WTC11 (cell line): ENCODE measurements at regions not wholly inside any gene's neighbourhood (a gene's known extent, or its start where the extent isn't known, plus 50 kb on each side); places are given as distances from the start of the nearest gene placed in this dataset.

Experiments
- TEAD4 ChIP-seq: sonication (generic); formaldehyde crosslinking; IDR thresholded peaks from 2 replicates; pipeline ENCODE4 v1.8.0; 2022; ENCODE audit warnings: mild to moderate bottlenecking, missing genetic modification reagents
- ZNF138 ChIP-seq: sonication (generic); formaldehyde crosslinking; conservative IDR thresholded peaks from 2 replicates; pipeline ENCODE4 v1.8.1; 2022; ENCODE audit warnings: mild to moderate bottlenecking, moderate library complexity, missing genetic modification reagents
- ZNF671 ChIP-seq: fragments of 250-450 bp; sonication (Bioruptor Pico); IDR thresholded peaks from 2 replicates; pipeline ENCODE4 v1.8.0; 2021; ENCODE audit warnings: mild to moderate bottlenecking
- TF ChIP-seq, protein P1 (sequence below): fragments of 200-600 bp; IDR thresholded peaks from 2 replicates; pipeline ENCODE4 v1.8.0; 2022; ENCODE audit warnings: antibody characterized with exemption

DNA sequence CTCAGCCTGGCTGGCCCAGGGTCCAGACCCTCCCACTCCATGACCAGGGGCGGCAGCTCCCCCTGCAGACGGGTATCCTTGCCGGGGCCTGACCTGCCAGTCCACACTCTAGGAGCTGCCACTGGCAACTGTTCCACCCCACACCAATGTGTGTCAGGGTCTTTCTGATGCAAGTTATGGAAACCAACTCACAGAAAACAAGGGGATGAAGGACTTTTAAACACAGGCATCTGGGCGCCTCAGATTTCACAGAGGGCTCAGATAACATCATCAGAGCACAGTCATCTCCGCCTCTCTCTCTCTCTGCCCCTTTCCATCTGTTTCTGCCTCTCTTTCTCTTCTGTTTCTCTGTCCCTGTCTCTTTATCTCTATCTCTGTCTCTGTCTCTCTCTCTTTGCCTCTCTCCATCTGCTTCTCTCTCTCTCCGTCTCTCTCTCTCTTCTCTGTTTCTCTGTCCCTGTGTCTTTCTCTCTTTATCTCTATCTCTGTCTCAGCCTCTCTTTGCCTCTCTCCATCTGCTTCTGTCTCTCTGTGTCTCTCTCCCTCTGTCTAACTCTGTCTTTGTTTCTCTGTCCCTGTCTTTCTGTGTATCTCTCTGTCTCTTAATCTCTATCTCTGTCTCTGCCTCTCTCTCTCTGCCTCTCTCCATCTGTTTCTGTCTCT, 67.4 kb upstream of the FBRSL1 start:
- TF ChIP-seq, protein P1, sequence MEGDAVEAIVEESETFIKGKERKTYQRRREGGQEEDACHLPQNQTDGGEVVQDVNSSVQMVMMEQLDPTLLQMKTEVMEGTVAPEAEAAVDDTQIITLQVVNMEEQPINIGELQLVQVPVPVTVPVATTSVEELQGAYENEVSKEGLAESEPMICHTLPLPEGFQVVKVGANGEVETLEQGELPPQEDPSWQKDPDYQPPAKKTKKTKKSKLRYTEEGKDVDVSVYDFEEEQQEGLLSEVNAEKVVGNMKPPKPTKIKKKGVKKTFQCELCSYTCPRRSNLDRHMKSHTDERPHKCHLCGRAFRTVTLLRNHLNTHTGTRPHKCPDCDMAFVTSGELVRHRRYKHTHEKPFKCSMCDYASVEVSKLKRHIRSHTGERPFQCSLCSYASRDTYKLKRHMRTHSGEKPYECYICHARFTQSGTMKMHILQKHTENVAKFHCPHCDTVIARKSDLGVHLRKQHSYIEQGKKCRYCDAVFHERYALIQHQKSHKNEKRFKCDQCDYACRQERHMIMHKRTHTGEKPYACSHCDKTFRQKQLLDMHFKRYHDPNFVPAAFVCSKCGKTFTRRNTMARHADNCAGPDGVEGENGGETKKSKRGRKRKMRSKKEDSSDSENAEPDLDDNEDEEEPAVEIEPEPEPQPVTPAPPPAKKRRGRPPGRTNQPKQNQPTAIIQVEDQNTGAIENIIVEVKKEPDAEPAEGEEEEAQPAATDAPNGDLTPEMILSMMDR, result no peak
- no peak for TF ChIP-seq ZNF671 (CRISPR knock-in tag)
- TF ChIP-seq ZNF138 (CRISPR knock-in tag), result no peak
- TF ChIP-seq TEAD4 (CRISPR knock-in tag), result no peak
